ENCODE measurements at regions not wholly inside any gene's neighbourhood (a gene's known extent, or its start where the extent isn't known, plus 50 kb on each side); places are given as distances from the start of the nearest gene placed in this dataset.

GRCh38 chr14:105871590-105871989 is 345.2 kb downstream of the TMEM121 start:
- no peak for TF ChIP-seq POLR2AphosphoS5 (IDR thresholded peaks at IDR 0.05; ENCODE audit: low read depth, low read length)
- no peak for TF ChIP-seq BRCA1 (IDR thresholded peaks at IDR 0.05; ENCODE audit: low read depth, low read length)
- no peak for TF ChIP-seq JUND (IDR thresholded peaks at IDR 0.05; ENCODE audit: low read length)
- no peak for TF ChIP-seq CTCF (IDR thresholded peaks at IDR 0.05; ENCODE audit: control extremely low read depth in 1 of 3, insufficient read depth in 1 of 3, low read depth in 1 of 3, low read length in 3 of 3)
- no peak for TF ChIP-seq SIRT6 (IDR thresholded peaks at IDR 0.05; ENCODE audit: low read length)
- no peak for TF ChIP-seq EP300 (IDR thresholded peaks at IDR 0.05; ENCODE audit: borderline replicate concordance in 1 of 2, low read depth in 2 of 2, low read length in 2 of 2)
- TF ChIP-seq RFX5 (IDR thresholded peaks at IDR 0.05; ENCODE audit: borderline replicate concordance, low read depth, low read length), result no peak
- TF ChIP-seq SUZ12 (IDR thresholded peaks at IDR 0.05; ENCODE audit: low read length), result no peak
- no peak for TF ChIP-seq SIN3A (conservative IDR thresholded peaks at IDR 0.05 in 1 of 2, IDR thresholded peaks at IDR 0.05 in 1 of 2; ENCODE audit: low read depth in 1 of 2, low read length in 2 of 2)
- no peak for TF ChIP-seq POLR2A (IDR thresholded peaks at IDR 0.05; ENCODE audit: control extremely low read depth in 1 of 2, low read depth in 2 of 2, low read length in 2 of 2)
- no peak for TF ChIP-seq CEBPB (IDR thresholded peaks at IDR 0.05; ENCODE audit: low read depth, low read length)

All from H1 (cell line).